ENCODE measurements at regions not wholly inside any gene's neighbourhood (a gene's known extent, or its start where the extent isn't known, plus 50 kb on each side); places are given as distances from the start of the nearest gene placed in this dataset.
A peak's percentile ranks its signal among the peaks of the same experiment; 100 is the strongest.

DNA sequence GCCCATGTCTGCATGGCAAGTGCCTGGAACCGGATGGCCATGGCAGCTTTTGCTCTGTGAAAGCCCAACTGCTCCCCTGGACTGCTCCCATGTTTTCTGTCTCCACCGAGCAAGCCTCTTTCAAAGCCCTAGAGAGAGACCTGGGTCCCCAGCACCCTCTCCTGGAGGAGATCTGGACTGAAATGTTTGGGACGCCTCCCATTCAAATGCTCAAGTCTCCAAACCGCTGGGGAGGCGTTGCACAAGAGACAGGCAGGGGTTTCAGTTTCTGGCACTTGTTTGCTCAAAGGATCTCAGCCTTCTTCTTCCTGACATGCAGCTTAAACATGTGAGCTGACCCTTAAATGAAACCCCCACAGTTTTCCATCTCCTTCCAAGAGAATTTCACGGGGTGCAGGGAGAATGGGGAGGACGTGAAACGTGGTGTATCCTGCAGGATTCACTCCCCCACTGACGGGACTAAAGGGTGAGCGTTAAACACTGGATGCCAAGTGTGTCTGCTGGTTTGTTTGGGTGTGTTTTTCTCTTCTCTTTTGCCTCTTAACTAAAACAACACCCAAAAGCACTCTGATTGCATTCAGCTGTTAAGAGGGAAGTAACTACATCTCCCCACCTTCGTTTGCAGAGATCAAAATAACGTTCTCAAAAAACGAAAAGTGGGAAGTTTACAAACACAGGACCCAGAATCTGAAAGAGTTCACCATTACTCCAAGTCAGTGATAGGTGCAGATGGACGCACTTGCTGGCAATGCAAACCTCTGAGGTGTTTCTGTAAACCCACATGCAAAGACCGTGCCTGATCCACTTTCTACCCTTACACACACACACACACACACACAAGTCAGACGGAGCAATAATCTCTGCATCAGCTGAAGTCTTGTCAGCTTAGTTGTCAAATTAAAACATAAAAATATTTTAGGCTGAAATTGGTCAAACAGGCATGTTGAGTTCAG, 256.9 kb downstream of the C16orf95 start:
- peaks cover 19% of the 10 kb centered on the region for H3K27me3 ChIP-seq
- H3K36me3 ChIP-seq: no peaks in the 10 kb centered on the region
- no peak overlapping the region for H3K27ac ChIP-seq
- intact Hi-C loops (cut with DNase I): loop anchor here (10.0 kb wide), 1 partner anchor 496 kb away; the partner anchor contains the start of gene FOXC2
- ATAC-seq (no peak), DNase-seq (no peak)
- no peak overlapping the region for H3K4me3 ChIP-seq
- H3K4me1 ChIP-seq: no peaks in the 10 kb centered on the region
- TF ChIP-seq, protein P1, sequence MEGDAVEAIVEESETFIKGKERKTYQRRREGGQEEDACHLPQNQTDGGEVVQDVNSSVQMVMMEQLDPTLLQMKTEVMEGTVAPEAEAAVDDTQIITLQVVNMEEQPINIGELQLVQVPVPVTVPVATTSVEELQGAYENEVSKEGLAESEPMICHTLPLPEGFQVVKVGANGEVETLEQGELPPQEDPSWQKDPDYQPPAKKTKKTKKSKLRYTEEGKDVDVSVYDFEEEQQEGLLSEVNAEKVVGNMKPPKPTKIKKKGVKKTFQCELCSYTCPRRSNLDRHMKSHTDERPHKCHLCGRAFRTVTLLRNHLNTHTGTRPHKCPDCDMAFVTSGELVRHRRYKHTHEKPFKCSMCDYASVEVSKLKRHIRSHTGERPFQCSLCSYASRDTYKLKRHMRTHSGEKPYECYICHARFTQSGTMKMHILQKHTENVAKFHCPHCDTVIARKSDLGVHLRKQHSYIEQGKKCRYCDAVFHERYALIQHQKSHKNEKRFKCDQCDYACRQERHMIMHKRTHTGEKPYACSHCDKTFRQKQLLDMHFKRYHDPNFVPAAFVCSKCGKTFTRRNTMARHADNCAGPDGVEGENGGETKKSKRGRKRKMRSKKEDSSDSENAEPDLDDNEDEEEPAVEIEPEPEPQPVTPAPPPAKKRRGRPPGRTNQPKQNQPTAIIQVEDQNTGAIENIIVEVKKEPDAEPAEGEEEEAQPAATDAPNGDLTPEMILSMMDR (IDR thresholded peaks at IDR 0.05): no peak
- no peaks in the 10 kb centered on the region for H3K9me3 ChIP-seq

DNA sequence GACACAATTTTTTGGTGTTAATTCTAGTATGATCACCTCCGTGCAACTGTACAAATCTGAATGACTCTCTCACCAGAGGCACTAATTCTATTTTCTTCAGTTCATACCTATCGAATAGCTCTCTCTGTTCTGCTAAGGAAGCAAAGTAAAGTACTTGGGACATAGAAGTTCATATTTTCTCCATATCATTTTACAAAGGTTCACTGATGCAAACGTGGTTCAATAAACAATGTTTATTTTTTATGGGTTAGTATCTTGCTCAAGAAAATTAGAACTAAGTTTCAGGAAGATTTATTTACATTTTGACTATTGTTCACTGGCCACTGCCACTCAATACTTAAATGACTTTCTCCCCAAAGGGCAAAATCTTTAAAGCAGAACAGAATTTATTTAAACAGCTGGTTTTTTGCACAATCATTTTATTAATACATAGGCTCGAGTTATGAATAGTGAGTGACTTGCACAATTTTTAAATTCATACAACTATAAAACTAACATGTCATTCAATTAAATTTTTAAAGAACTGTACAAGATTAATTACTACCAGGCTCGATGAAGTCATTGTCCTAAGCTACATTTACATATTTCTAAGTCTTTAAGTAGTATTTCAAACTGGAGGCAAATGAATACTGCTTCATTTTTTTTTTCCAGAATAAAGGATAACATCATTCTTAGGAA, 255.8 kb downstream of the C16orf95 start:
- no peaks in the 10 kb centered on the region for H3K36me3 ChIP-seq
- H3K4me1 ChIP-seq: no peaks in the 10 kb centered on the region
- no peak overlapping the region for H3K4me3 ChIP-seq
- DNase-seq (no peak), ATAC-seq (no peak)
- no peaks in the 10 kb centered on the region for H3K9me3 ChIP-seq
- TF ChIP-seq, protein P1 (IDR thresholded peaks at IDR 0.05): no peak
- no peak overlapping the region for H3K27ac ChIP-seq
- peaks cover 30% of the 10 kb centered on the region for H3K27me3 ChIP-seq
- intact Hi-C loops (cut with DNase I): loop anchor here (10.0 kb wide), 1 partner anchor 497 kb away; the partner anchor contains the start of gene FOXC2

DNA sequence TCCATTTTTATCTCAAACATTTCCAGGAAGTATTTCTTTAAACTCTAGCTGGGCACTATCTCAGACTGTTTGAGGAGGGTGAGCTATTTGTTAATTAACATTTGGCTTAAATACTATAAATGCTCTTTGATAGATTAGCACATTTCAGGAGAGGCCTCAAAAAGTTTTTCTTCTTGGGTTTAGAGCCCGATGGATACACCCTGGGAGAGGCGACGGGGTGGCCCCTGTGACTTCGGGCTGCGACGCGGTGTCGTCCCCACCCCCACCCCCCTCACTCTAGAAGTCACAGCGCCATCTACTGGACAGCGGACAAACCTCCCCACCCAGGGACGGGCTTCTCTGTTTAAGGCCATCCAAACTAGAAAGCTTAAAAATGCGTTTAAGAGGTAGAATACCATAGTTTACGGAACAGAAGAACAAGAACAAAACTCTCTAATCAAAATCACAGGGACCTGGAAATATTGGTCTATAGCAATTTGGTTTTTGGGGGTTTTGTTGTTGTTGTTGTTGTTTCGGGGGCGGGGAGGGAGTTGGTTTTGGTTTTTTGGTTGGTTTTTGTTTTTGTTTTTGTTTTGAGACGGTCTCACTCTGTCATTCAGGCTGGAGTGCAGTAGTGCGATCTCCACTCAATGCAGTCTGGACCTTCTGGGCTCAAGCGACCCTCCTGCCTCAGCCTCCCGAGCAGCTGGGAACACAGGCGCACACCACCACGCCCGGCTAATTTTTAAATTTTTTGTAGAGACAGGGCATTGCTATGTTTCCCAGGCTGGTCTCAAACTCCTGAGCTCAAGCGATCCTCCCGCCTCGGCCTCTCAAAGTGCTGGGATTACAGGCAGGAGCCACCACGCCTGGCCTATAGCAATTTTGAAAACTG, 254.4 kb downstream of the C16orf95 start:
- TF ChIP-seq, protein P1 (IDR thresholded peaks at IDR 0.05): peak; percentile 74
- Histone ChIP-seq H3K4me1 (no peaks in the 10 kb centered on the region), H3K9me3 (no peaks in the 10 kb centered on the region), H3K27ac (no peak overlapping the region), H3K27me3 (peaks cover 37% of the 10 kb centered on the region), H3K36me3 (no peaks in the 10 kb centered on the region), H3K4me3 (no peak overlapping the region)
- intact Hi-C loops (cut with DNase I): loop anchor here (10.0 kb wide), 1 partner anchor 498 kb away; the partner anchor contains the start of gene FOXC2
- DNase-seq: no peak
- peak; percentile 88 for ATAC-seq

DNA sequence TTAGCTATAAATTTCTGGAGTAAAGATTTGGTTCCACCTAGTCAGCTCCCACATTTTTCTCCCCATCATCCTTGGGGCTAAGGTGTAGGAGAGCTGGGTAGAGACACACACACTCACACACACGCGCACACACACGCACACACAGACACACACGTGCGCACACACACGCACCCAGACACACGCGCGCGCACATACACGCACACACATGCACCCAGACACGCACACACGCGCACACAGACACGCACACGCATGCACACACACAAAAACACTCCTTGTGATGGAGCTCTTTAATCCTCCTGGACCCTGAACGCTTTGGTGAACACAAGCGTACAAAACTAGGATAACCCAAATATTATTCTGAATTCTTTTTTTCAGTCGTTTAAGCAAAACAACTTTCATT, 253.6 kb downstream of the C16orf95 start:
- DNase-seq (no peak), ATAC-seq (no peak)
- Histone ChIP-seq H3K9me3 (no peaks in the 10 kb centered on the region), H3K4me3 (no peak overlapping the region), H3K4me1 (no peaks in the 10 kb centered on the region), H3K27me3 (peaks cover 39% of the 10 kb centered on the region), H3K36me3 (no peaks in the 10 kb centered on the region), H3K27ac (no peak overlapping the region)
- intact Hi-C loops (cut with DNase I): loop anchor here (10.0 kb wide), 1 partner anchor 499 kb away; the partner anchor contains the start of gene FOXC2
- TF ChIP-seq, protein P1 (IDR thresholded peaks at IDR 0.05): no peak

Measured in upper lobe of right lung (tissue), 1 donor.